Endodermal cell (in vitro differentiated cells): ENCODE measurements at regions not wholly inside any gene's neighbourhood (a gene's known extent, or its start where the extent isn't known, plus 50 kb on each side); places are given as distances from the start of the nearest gene placed in this dataset.

ENCODE experiments used
- DNase-seq: peaks from one replicate; pipeline ENCODE4 v3.0.0-alpha.2; 2017
- H3K27ac ChIP-seq: 2 replicates; pipeline ENCODE4 v1.5.1; 2013; ENCODE audit warnings: mild to moderate bottlenecking, low read depth, low read length, moderate library complexity
- H3K27me3 ChIP-seq: 2 replicates; pipeline ENCODE4 v1.6.1; 2013; ENCODE audit warnings: mild to moderate bottlenecking, low read length, moderate library complexity; ENCODE audit not compliant: insufficient read depth, control insufficient read depth, poor library complexity, severe bottlenecking
- H3K36me3 ChIP-seq: 2 replicates; pipeline ENCODE4 v1.7.0; 2013; ENCODE audit warnings: mild to moderate bottlenecking, low read length, moderate library complexity; ENCODE audit not compliant: control insufficient read depth, insufficient read depth
- H3K4me1 ChIP-seq: one replicate; pipeline ENCODE4 v1.7.0; 2013; ENCODE audit warnings: low read length; ENCODE audit not compliant: control insufficient read depth, insufficient read depth
- H3K4me3 ChIP-seq: 2 replicates; pipeline ENCODE4 v1.5.1; 2013; ENCODE audit warnings: mild to moderate bottlenecking, low read length, moderate library complexity
- H3K9ac ChIP-seq: 2 replicates; pipeline ENCODE4 v1.6.1; 2013; ENCODE audit warnings: mild to moderate bottlenecking, low read length, moderate library complexity; ENCODE audit not compliant: poor library complexity, severe bottlenecking; ENCODE audit errors: extremely low read depth
- H3K9me3 ChIP-seq: 2 replicates; pipeline ENCODE4 v1.6.1; 2013; ENCODE audit warnings: mild to moderate bottlenecking, low read length, moderate library complexity; ENCODE audit not compliant: control insufficient read depth
- H3K27ac Mint-ChIP-seq: 2 replicates; pipeline ENCODE4 v1.8.0; 2020; ENCODE audit warnings: mixed read lengths
- H3K27me3 Mint-ChIP-seq: 2 replicates; pipeline ENCODE4 v1.8.0; 2021; ENCODE audit warnings: mild to moderate bottlenecking, mixed read lengths; ENCODE audit not compliant: insufficient read depth
- H3K36me3 Mint-ChIP-seq: 2 replicates; pipeline ENCODE4 v1.8.0; 2020; ENCODE audit warnings: low read depth, mixed read lengths
- H3K4me1 Mint-ChIP-seq: 2 replicates; pipeline ENCODE4 v1.8.0; 2020; ENCODE audit warnings: mixed read lengths
- H3K4me3 Mint-ChIP-seq: 2 replicates; pipeline ENCODE4 v1.8.0; 2020; ENCODE audit warnings: mild to moderate bottlenecking, moderate library complexity, mixed read lengths
- H3K9me3 Mint-ChIP-seq: 2 replicates; pipeline ENCODE4 v1.8.0; 2020; ENCODE audit warnings: mild to moderate bottlenecking, mixed read lengths
- WGBS, 2 experiments: methylation state at CpG; one replicate each; pipeline versions ENCODE4 v1.1.5 to v1.1.7; 2013; ENCODE audit warnings: missing lambda C conversion rate in 2 of 2, mixed read lengths in 1 of 2; ENCODE audit not compliant: insufficient coverage in 1 of 2, insufficient read length in 1 of 2; 5-methylcytosine and 5-hydroxymethylcytosine counted together
- TF ChIP-seq, protein P1 (sequence below): fragments of 200-600 bp; sonication (generic); conservative IDR thresholded peaks from 2 replicates; pipeline ENCODE4 v1.5.0; 2021; ENCODE audit warnings: antibody characterized with exemption, mild to moderate bottlenecking

DNA sequence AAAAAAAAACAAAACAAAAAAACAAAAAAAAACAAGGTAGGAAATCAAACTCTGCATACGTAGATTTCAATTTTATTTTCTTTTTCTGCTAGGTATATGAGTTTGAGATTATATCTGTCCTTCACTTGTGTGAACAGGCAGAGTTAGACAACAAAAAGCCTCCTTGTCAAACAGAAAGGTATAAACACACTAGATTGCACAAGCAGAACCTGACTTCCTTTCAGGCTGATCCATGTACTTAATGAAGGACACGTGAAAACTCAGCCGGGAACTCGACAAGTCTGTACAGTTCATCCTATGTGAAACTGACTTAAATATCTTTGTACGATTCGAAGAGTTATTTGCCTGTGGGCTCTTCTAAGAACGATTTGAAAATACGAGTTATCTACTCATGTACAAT, 254.1 kb downstream of the ARL4A start:
- Histone ChIP-seq H3K27ac (no peak overlapping the region), H3K9me3 (peaks cover 19% of the 10 kb centered on the region), H3K27me3 (no peaks in the 10 kb centered on the region), H3K36me3 (no peaks in the 10 kb centered on the region), H3K4me1 (no peaks in the 10 kb centered on the region), H3K4me3 (no peak overlapping the region), H3K9ac (no peak overlapping the region)
- H3K27ac Mint-ChIP-seq, result no peak overlapping the region
- H3K36me3 Mint-ChIP-seq, result peaks cover 2% of the 10 kb centered on the region
- no peak for DNase-seq
- peaks cover 12% of the 10 kb centered on the region for H3K4me1 Mint-ChIP-seq
- H3K9me3 Mint-ChIP-seq, result peaks cover 25% of the 10 kb centered on the region
- no peaks in the 10 kb centered on the region for H3K27me3 Mint-ChIP-seq
- 96 to 100% methylated on average over 5 to 8 of the region's 8 CpGs for WGBS, 2 experiments
- TF ChIP-seq, protein P1, sequence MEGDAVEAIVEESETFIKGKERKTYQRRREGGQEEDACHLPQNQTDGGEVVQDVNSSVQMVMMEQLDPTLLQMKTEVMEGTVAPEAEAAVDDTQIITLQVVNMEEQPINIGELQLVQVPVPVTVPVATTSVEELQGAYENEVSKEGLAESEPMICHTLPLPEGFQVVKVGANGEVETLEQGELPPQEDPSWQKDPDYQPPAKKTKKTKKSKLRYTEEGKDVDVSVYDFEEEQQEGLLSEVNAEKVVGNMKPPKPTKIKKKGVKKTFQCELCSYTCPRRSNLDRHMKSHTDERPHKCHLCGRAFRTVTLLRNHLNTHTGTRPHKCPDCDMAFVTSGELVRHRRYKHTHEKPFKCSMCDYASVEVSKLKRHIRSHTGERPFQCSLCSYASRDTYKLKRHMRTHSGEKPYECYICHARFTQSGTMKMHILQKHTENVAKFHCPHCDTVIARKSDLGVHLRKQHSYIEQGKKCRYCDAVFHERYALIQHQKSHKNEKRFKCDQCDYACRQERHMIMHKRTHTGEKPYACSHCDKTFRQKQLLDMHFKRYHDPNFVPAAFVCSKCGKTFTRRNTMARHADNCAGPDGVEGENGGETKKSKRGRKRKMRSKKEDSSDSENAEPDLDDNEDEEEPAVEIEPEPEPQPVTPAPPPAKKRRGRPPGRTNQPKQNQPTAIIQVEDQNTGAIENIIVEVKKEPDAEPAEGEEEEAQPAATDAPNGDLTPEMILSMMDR, result no peak
- no peak overlapping the region for H3K4me3 Mint-ChIP-seq

DNA sequence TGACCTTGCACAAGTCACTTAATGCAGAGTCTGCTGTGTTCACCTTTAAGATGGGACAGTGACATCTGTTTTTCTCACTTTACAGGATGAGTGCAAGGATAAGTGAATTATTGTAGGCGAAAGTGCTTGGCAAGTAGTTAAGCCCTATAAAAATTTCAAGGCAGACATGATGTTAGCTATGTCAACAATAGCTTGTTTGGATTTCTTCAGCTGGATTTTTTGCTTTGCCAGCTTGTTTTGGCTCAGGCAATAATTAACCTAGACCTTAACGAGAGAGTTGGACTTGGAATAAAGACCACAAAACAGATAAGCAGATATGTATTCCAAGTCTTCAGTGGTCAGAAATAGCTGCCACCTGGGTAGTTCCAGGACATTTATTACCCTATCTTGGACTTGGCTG, 255.2 kb downstream of the ARL4A start:
- 93 to 96% methylated on average over 2 of the region's 2 CpGs for WGBS, 2 experiments

DNA sequence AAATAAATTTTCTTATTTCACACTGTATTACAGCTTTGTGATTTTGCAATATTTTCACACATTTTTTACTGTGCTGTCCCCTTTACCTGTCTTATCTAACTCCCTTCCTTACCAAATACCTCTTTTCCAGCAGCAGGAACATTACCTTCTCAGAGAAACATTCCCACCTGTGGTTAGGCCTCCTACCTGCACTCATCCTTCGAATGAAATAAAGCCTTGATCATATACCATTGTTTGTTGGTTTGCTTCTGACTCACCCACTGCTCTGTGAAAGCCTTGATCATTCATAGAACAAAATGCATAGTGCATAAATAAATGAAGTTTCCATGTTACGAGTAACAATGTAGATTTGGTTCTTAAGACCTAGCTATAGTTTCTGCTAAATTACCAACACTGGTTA, 256.3 kb downstream of the ARL4A start:
- Mint-ChIP-seq H3K36me3 (peaks cover 2% of the 10 kb centered on the region), H3K4me1 (peaks cover 12% of the 10 kb centered on the region), H3K4me3 (no peak overlapping the region), H3K27me3 (no peaks in the 10 kb centered on the region), H3K27ac (peak overlapping the region; percentile 9), H3K9me3 (peaks cover 20% of the 10 kb centered on the region)
- Histone ChIP-seq H3K4me3 (no peak overlapping the region), H3K27ac (no peak overlapping the region), H3K9me3 (peaks cover 19% of the 10 kb centered on the region), H3K9ac (no peak overlapping the region), H3K4me1 (no peaks in the 10 kb centered on the region), H3K27me3 (no peaks in the 10 kb centered on the region), H3K36me3 (no peaks in the 10 kb centered on the region)
- WGBS, 2 experiments, result 67 to 70% methylated on average over 2 of the region's 2 CpGs
- TF ChIP-seq, protein P1, result no peak
- peak; percentile 55 for DNase-seq

More for the DNA sequence above, 255.2 kb downstream of the ARL4A start:
- Histone ChIP-seq H3K36me3 (no peaks in the 10 kb centered on the region), H3K9ac (no peak overlapping the region), H3K4me1 (no peaks in the 10 kb centered on the region), H3K4me3 (no peak overlapping the region), H3K27me3 (no peaks in the 10 kb centered on the region), H3K27ac (no peak overlapping the region), H3K9me3 (peaks cover 19% of the 10 kb centered on the region)
- H3K4me1 Mint-ChIP-seq, result peaks cover 12% of the 10 kb centered on the region
- no peak overlapping the region for H3K27ac Mint-ChIP-seq
- TF ChIP-seq, protein P1, result no peak
- H3K9me3 Mint-ChIP-seq, result peaks cover 25% of the 10 kb centered on the region
- no peak for DNase-seq
- H3K27me3 Mint-ChIP-seq, result no peaks in the 10 kb centered on the region
- peaks cover 2% of the 10 kb centered on the region for H3K36me3 Mint-ChIP-seq
- no peak overlapping the region for H3K4me3 Mint-ChIP-seq
